ENCODE measurements at regions not wholly inside any gene's neighbourhood (a gene's known extent, or its start where the extent isn't known, plus 50 kb on each side); places are given as distances from the start of the nearest gene placed in this dataset.
A peak's percentile ranks its signal among the peaks of the same experiment; 100 is the strongest.

- no peak overlapping the region for H2AFZ ChIP-seq (ENCODE audit: low read length)
Observed at GRCh38 chr7:81500631-81501030, 269.2 kb downstream of the HGF start.

GRCh38 chr7:81499262-81500116 lies 270.4 kb downstream of the HGF start:
- Histone ChIP-seq H4K20me1 (ENCODE audit: insufficient read depth, low read length) (no peaks in the 10 kb centered on the region), H3K4me2 (ENCODE audit: low read length) (no peak overlapping the region), H3K4me3 (ENCODE audit: low read depth, low read length, poor library complexity, severe bottlenecking) (no peak overlapping the region), H3K36me3 (ENCODE audit: insufficient read depth, low read length) (no peaks in the 10 kb centered on the region), H3K9me2 (ENCODE audit: low read depth, low read length) (no peaks in the 10 kb centered on the region), H3K79me2 (ENCODE audit: insufficient read depth, low read length) (no peaks in the 10 kb centered on the region), H3K27me3 (ENCODE audit: insufficient read depth, low read length) (no peaks in the 10 kb centered on the region), H3F3A (ENCODE audit: insufficient read depth, low read length) (no peaks in the 10 kb centered on the region), H3K27ac (ENCODE audit: low read depth, low read length, poor library complexity, severe bottlenecking) (no peak overlapping the region), H3K9me3 (ENCODE audit: low read length) (no peaks in the 10 kb centered on the region), H2AFZ (ENCODE audit: low read length) (no peak overlapping the region), H3K4me1 (ENCODE audit: insufficient read depth, low read length, severe bottlenecking) (no peaks in the 10 kb centered on the region), H3K9ac (ENCODE audit: low read length) (no peak overlapping the region)
- no peak for TF ChIP-seq EZH2 (IDR thresholded peaks at IDR 0.05; ENCODE audit: borderline replicate concordance, low read length)
- TF ChIP-seq CTCF (IDR thresholded peaks at IDR 0.05; ENCODE audit: low read length) = peak; percentile 87

More at GRCh38 chr7:81500631-81501030, 269.2 kb downstream of the HGF start:
- H3K4me3 ChIP-seq (ENCODE audit: low read depth, low read length, poor library complexity, severe bottlenecking) = no peak overlapping the region
- H4K20me1 ChIP-seq (ENCODE audit: insufficient read depth, low read length) = no peaks in the 10 kb centered on the region
- H3K9ac ChIP-seq (ENCODE audit: low read length) = no peak overlapping the region
- H3K9me2 ChIP-seq (ENCODE audit: low read depth, low read length) = no peaks in the 10 kb centered on the region
- no peaks in the 10 kb centered on the region for H3K36me3 ChIP-seq (ENCODE audit: insufficient read depth, low read length)
- H3K4me2 ChIP-seq (ENCODE audit: low read length) = no peak overlapping the region
- no peak for TF ChIP-seq CTCF (IDR thresholded peaks at IDR 0.05; ENCODE audit: low read length)
- no peak for TF ChIP-seq EZH2 (IDR thresholded peaks at IDR 0.05; ENCODE audit: borderline replicate concordance, low read length)
- no peaks in the 10 kb centered on the region for H3K4me1 ChIP-seq (ENCODE audit: insufficient read depth, low read length, severe bottlenecking)
- no peaks in the 10 kb centered on the region for H3F3A ChIP-seq (ENCODE audit: insufficient read depth, low read length)
- no peak overlapping the region for H3K27ac ChIP-seq (ENCODE audit: low read depth, low read length, poor library complexity, severe bottlenecking)
- no peaks in the 10 kb centered on the region for H3K27me3 ChIP-seq (ENCODE audit: insufficient read depth, low read length)
- H3K79me2 ChIP-seq (ENCODE audit: insufficient read depth, low read length) = no peaks in the 10 kb centered on the region
- H3K9me3 ChIP-seq (ENCODE audit: low read length) = no peaks in the 10 kb centered on the region

GRCh38 chr7:81498176-81498575 lies 271.7 kb downstream of the HGF start:
- Histone ChIP-seq H4K20me1 (ENCODE audit: insufficient read depth, low read length) (no peaks in the 10 kb centered on the region), H3K36me3 (ENCODE audit: insufficient read depth, low read length) (no peaks in the 10 kb centered on the region), H3F3A (ENCODE audit: insufficient read depth, low read length) (no peaks in the 10 kb centered on the region), H2AFZ (ENCODE audit: low read length) (no peak overlapping the region), H3K27me3 (ENCODE audit: insufficient read depth, low read length) (no peaks in the 10 kb centered on the region), H3K9me2 (ENCODE audit: low read depth, low read length) (no peaks in the 10 kb centered on the region), H3K9ac (ENCODE audit: low read length) (no peak overlapping the region), H3K9me3 (ENCODE audit: low read length) (no peaks in the 10 kb centered on the region), H3K4me2 (ENCODE audit: low read length) (no peak overlapping the region), H3K4me3 (ENCODE audit: low read depth, low read length, poor library complexity, severe bottlenecking) (no peak overlapping the region), H3K4me1 (ENCODE audit: insufficient read depth, low read length, severe bottlenecking) (no peaks in the 10 kb centered on the region), H3K27ac (ENCODE audit: low read depth, low read length, poor library complexity, severe bottlenecking) (no peak overlapping the region), H3K79me2 (ENCODE audit: insufficient read depth, low read length) (no peaks in the 10 kb centered on the region)
- no peak for TF ChIP-seq EZH2 (IDR thresholded peaks at IDR 0.05; ENCODE audit: borderline replicate concordance, low read length)
- no peak for TF ChIP-seq CTCF (IDR thresholded peaks at IDR 0.05; ENCODE audit: low read length)

All from OCI-LY1 (cell line).